Posterior vena cava (tissue), 2 donors: ENCODE measurements at regions not wholly inside any gene's neighbourhood (a gene's known extent, or its start where the extent isn't known, plus 50 kb on each side); places are given as distances from the start of the nearest gene placed in this dataset.

ENCODE experiments used
- DNase-seq: peaks from one replicate; pipeline ENCODE4 v3.0.0-alpha.2; 2020; ENCODE audit warnings: low spot score
- intact Hi-C, 2 donors: fragments of 100-400 bp; cut with DNase I; formaldehyde crosslinking; loops; one replicate each; pipeline versions ENCODE4 v1.14.1 to v1.14.2; 2022 to 2023
- donor health status: DM: yes; HTN: yes; CAD: no.
- donor health status: DM: yes; HTN: yes; CAD: no.

DNA sequence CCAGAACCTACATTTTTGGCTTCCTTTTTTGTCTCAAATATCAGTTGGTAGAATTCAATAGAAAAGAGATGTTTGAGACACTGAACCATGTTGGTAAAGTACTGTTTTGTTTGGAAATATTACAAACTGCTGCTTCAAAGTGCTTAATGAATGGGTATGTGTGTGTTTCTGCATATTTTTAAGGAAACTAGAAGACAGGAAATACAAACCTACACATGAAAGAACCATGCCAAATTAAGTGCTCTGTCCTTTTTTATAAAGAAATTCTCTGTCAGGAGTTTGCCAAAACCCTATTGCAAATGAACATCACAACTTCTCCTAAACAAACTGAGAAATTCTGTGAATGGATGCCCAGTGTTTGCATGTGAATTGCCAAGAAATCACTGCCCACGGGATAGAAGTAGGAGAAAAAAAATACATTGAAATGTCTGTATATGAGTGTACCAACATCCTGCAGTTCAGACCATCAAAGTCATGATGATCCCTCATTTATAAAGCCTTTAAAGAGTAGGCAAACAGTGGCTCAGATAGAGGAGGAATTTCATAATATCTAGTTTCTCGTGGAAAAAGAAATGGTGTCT lies 69.6 kb upstream of the RND3 start:
- intact Hi-C loops: no loop called here
- no peak for DNase-seq

DNA sequence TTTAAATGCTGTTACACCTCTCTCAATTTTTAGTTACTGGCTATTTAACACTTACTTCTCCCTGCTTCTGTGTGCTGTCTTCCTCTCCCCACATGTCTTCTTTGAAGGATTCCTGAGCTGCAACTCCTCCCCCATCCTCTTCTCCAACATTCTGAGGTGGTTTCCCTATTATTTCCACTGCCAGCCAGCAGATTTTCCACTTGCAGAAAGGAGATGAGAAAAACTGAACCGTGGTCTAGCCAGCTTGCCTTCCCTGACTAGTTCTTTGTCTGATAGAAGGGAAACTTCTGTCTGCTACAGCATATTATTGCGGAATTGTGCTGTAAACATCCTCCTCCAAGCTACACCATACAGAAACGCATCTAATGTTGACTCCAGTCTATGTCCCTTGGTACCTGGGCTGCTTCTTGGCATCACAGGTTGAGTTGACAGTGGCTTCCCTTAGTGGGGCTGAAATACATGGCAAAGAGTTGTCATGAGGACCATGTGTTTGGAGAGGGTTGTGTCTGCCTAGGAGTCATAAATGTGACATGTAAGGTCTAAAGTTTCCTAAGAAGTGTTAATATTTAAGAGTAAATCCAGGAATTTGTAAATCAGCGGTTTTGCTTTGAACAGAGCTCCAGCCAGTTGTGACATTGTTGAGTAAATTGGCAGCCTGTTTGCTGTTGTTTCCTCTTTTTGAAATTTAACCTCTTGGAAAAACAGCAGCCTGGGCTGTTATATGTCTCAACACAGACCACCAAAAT lies 68.3 kb upstream of the RND3 start:
- intact Hi-C loops: no loop called here
- DNase-seq: no peak

DNA sequence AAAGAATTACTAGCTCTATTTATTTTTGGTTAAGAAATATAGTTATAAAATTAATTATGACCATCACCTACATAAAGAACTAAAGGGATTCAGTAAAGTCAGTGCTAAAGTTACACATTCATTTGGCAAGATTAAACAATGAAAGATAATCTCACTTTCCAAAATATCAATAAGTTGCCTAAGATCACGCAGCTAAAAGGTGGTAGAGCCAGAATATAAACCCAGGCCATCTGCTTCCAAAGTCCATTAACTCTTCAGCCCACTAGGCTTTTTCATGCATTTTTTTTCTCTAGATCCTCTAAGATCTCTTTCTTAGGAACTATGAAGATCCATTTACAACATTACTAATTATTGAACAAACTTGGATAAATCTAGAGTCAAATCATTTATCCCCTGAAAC lies 66.6 kb upstream of the RND3 start:
- DNase-seq: no peak
- intact Hi-C loops: no loop called here

DNA sequence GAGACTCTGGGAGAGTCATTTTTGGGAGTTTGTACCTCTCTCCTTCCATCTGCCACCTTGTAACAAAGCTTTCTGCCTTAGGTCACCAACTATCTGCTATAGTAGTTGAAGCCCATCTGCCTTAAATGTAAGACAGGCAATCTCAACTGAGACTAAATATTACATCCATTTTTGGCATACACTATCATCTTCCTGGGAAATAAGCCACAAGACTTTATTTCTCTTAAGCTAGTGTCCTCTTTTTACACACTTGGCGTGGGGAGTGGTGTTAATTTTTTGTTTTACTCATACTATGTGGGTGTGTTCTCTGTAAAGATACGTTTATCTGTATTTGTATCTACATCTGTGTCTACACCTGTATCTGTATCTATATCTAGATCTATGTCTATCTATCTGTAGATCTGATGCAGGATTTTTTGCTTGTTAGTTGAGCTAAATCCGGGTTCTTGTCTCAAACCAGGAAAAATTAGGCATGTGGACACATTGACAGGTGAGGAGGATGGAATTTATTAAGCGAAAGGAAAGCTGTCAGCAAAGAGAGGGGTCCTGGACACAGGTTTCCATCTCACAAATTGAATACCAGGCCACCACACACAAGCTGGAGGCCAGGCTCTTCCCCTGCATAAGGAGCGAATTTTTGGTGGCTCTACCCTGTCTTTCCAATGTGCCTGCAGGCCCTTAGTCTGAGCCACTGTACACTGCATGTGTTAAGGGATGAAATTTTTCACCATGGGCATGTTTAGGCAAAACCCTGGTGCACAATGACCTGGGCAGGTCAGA lies 64.8 kb upstream of the RND3 start:
- intact Hi-C loops: no loop called here
- DNase-seq: no peak

DNA sequence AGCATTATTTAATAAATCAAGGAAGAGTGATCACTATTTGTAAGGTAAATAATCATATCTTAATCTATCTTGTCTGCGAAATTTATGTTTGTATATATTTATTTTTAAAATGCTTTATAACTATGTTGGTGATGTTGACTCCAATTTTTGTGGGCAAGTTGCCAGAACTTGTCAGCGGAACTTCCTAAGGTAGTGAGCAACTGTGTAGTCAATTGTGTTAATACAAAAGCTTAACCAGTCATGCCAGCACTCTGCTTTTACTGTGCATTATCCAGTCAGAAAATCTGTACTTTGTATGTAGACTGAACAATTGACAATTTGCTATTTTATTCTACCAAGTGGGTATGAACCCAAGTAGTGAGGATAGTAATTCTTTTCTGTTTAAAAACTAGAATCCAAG lies 61.9 kb upstream of the RND3 start:
- intact Hi-C loops: no loop called here

DNA sequence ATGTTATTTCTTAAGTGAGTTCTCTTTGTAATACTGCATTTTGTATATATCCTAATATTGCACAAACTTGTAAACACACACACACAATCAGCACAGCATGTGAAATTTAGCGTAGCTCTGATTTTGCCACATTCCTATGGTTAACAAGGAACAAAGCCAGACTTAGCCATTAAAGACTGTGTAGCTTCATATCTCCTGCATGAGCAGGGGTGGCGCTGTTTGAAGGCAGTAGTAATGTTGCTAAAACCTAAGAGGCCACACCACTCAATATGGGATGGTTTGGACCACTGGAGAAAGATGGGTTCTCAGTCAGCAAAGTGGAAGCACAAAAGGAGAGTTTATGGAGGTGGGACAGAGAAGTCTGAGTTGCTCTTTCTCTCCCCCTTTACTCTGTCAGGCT lies 61.1 kb upstream of the RND3 start:
- intact Hi-C loops: no loop called here
- DNase-seq: no peak

More for the DNA sequence above, 61.9 kb upstream of the RND3 start:
- no peak for DNase-seq

DNA sequence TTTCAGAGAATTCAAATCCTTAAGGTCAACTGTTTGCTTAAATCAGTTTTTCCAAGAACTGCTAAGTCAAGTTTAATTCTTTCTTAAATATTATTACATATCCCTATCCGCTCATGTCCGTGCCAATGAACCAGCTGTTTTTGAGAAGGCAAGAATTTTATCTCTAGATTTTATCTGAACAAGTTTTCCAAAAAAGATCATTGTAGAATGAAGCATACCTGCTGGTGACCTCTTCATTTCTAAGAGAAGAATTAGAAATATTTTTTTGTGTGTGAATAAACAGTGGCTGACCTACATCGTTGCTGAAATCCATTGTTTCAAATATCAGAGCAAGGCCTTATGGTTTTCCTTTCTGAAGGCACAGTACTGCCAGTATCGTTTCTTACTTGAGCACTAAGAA lies 58.4 kb upstream of the RND3 start:
- intact Hi-C loops: no loop called here
- DNase-seq: no peak

DNA sequence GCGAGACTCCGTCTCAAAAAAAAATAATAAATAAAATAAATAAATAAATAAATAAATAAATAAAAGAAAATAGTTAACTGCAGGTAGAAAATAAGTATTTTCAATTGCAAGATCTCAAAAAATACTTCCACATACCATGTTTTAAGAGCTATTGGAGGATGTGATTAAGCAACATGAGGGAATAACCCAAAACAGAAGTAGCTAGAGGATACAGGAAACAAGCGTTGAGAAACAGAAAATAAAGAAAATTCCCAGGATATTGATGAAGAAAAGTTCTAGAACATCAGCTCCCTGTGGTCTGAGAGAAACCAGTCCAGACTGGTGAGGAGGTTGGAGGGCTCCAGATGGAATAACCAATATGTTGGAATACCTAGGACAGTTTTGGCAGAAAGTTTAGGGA lies 57.3 kb upstream of the RND3 start:
- intact Hi-C loops: no loop called here
- DNase-seq: no peak

DNA sequence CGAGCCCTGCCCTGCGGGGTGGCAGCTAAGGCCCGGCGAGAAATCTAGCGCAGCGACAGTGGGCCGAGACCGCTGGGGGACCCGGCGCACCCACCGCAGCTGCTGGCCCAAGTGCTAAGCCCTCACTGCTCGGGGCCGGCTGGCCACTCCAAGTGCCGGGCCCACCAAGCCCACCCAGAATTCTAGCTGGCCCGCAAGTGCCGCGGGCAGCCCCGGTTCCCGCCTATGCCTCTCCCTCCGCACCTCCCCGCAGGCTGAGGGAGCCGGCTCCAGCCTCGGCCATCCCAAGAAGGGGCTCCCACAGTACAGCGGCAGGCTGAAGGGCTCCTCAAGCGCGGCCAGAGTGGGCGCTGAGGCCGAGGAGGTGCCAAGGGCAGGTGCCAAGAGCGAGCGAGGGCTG lies 55.2 kb upstream of the RND3 start:
- intact Hi-C loops: no loop called here
- DNase-seq: no peak

DNA sequence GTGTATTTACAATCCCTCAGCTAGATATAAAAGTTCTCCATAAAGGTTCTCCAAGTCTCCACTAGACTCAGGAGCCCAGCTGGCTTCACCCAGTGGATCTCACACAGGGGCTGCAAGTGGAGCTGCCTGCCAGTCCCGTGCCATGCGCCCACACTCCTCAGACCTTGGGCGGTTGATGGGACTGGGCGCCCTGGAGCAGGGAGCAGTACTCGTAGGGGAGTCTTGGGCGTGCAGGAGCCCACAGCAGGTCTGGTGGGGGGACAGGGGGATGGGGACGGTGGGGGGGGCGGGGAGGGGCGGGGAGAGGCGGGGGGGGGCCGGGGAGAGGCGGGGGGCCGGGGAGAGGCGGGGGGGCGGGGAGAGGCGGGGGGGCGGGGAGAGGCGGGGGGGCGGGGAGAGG lies 54.7 kb upstream of the RND3 start:
- intact Hi-C loops: no loop called here
- DNase-seq: no peak

DNA sequence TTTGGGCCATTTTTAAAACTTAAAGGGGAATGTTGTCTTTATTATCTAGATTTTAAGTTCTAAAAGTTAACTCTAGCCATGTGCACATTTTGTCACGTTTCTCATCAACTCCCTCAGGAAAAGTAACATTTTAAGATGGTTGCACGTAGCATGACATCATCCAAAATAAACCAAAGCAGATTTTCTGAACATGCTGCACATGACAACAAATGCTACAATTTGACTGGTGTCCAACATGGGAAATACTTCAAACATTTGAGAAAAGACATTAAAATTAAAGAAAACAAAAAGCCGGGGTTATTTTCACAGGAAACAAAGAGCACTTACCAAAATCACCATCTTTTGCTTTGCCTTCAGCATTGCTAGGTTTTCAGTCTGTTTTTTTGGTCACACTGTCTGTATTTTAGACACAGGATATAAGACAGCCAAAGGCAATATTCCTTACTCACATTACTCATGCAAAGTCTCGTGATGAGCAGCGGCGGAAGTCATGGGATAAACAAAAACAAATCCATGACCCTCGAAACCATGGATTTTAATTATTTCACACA lies 51.3 kb upstream of the RND3 start:
- intact Hi-C loops: no loop called here
- no peak for DNase-seq
